GM23338 (cell line): ENCODE measurements at regions not wholly inside any gene's neighbourhood (a gene's known extent, or its start where the extent isn't known, plus 50 kb on each side); places are given as distances from the start of the nearest gene placed in this dataset.

Experiments
- ATAC-seq: fragments of 200-7000 bp; cut with Tn5 transposase; 3 replicates; pipeline ENCODE4 v1.9.1; 2020
- DNase-seq: peaks from one replicate; pipeline ENCODE4 v3.0.0-alpha.2; 2015; ENCODE audit warnings: low spot score
- H2AFZ ChIP-seq: fragments of 200-600 bp; sonication (generic); 2 replicates; pipeline ENCODE4 v1.8.0; 2016; ENCODE audit warnings: antibody characterized with exemption, mild to moderate bottlenecking, moderate library complexity
- H3F3A ChIP-seq: fragments of 200-600 bp; sonication (generic); replicated peaks from 2 replicates; pipeline ENCODE4 v1.8.0; 2017; ENCODE audit warnings: antibody characterized with exemption, mixed run types, low read depth
- H3K27ac ChIP-seq: fragments of 200-600 bp; sonication (generic); 2 replicates; pipeline ENCODE4 v1.6.1; 2016; ENCODE audit warnings: low read depth
- H3K27me3 ChIP-seq: fragments of 200-600 bp; sonication (generic); 2 replicates; pipeline ENCODE4 v1.8.0; 2016; ENCODE audit warnings: mild to moderate bottlenecking, mixed run types, moderate library complexity; ENCODE audit not compliant: insufficient read depth
- H3K36me3 ChIP-seq: fragments of 200-600 bp; sonication (generic); 2 replicates; pipeline ENCODE4 v1.8.0; 2016; ENCODE audit warnings: mild to moderate bottlenecking; ENCODE audit not compliant: insufficient read depth
- H3K4me1 ChIP-seq: fragments of 200-600 bp; sonication (generic); 2 replicates; pipeline ENCODE4 v1.8.0; 2016; ENCODE audit warnings: mild to moderate bottlenecking, moderate library complexity; ENCODE audit not compliant: insufficient read depth
- H3K4me2 ChIP-seq: fragments of 200-600 bp; sonication (generic); 2 replicates; pipeline ENCODE4 v1.7.1; 2017; ENCODE audit warnings: mixed run types
- H3K4me3 ChIP-seq: fragments of 200-600 bp; sonication (generic); 2 replicates; pipeline ENCODE4 v1.6.1; 2016; ENCODE audit warnings: mixed run types
- H3K79me2 ChIP-seq: fragments of 200-600 bp; sonication (generic); replicated peaks from 2 replicates; pipeline ENCODE4 v1.8.0; 2017; ENCODE audit warnings: mild to moderate bottlenecking; ENCODE audit not compliant: insufficient read depth
- H3K9me2 ChIP-seq: fragments of 200-600 bp; sonication (generic); 2 replicates; pipeline ENCODE4 v1.8.0; 2017; ENCODE audit not compliant: insufficient read depth
- H4K20me1 ChIP-seq: fragments of 200-600 bp; sonication (generic); replicated peaks from 2 replicates; pipeline ENCODE4 v1.8.0; 2017; ENCODE audit warnings: mild to moderate bottlenecking; ENCODE audit not compliant: insufficient read depth
- H3K27ac Mint-ChIP-seq: 2 replicates; pipeline ENCODE4 v1.8.0; 2020; ENCODE audit warnings: inconsistent platforms, mild to moderate bottlenecking, moderate library complexity, mixed read lengths
- H3K27me3 Mint-ChIP-seq: 3 replicates; pipeline ENCODE4 v1.8.0; 2022; ENCODE audit warnings: low read depth, mild to moderate bottlenecking, moderate library complexity, mixed read lengths, inconsistent platforms; ENCODE audit not compliant: insufficient read depth, poor library complexity
- H3K36me3 Mint-ChIP-seq: 3 replicates; pipeline ENCODE4 v1.8.0; 2021; ENCODE audit warnings: low read depth, mild to moderate bottlenecking, inconsistent platforms, moderate library complexity, mixed read lengths
- H3K4me1 Mint-ChIP-seq: 3 replicates; pipeline ENCODE4 v1.8.0; 2020; ENCODE audit warnings: mild to moderate bottlenecking, inconsistent platforms, mixed read lengths
- H3K4me3 Mint-ChIP-seq: 3 replicates; pipeline ENCODE4 v1.8.0; 2021; ENCODE audit warnings: moderate library complexity, mild to moderate bottlenecking, inconsistent platforms, mixed read lengths
- H3K9me3 Mint-ChIP-seq: 3 replicates; pipeline ENCODE4 v1.8.0; 2020; ENCODE audit warnings: moderate library complexity, mild to moderate bottlenecking, inconsistent platforms, mixed read lengths
- CREB1 ChIP-seq: fragments of 250-450 bp; sonication (Bioruptor Pico); IDR thresholded peaks from 2 replicates; pipeline ENCODE4 v1.5.0; 2020; ENCODE audit warnings: low read depth, mild to moderate bottlenecking, moderate library complexity
- ETS1 ChIP-seq: IDR thresholded peaks from 2 replicates; pipeline ENCODE4 v1.6.1; 2016; ENCODE audit warnings: antibody characterized with exemption
- EZH2 ChIP-seq: fragments of 200-600 bp; sonication (generic); IDR thresholded peaks from one replicate; pipeline ENCODE4 v1.8.0; 2017; ENCODE audit warnings: antibody characterized with exemption, mild to moderate bottlenecking, low read depth; ENCODE audit not compliant: unreplicated experiment
- EZH2phosphoT487 ChIP-seq: fragments of 200-600 bp; sonication (generic); IDR thresholded peaks from one replicate; pipeline ENCODE4 v1.8.1; 2018; ENCODE audit warnings: antibody characterized with exemption; ENCODE audit not compliant: unreplicated experiment
- JUNB ChIP-seq: IDR thresholded peaks from one replicate; pipeline ENCODE4 v1.6.1; 2016; ENCODE audit warnings: antibody characterized with exemption; ENCODE audit not compliant: unreplicated experiment
- NANOG ChIP-seq: IDR thresholded peaks from 2 replicates; pipeline ENCODE4 v1.6.1; 2016; ENCODE audit warnings: antibody characterized with exemption, borderline replicate concordance
- POLR2AphosphoS5 ChIP-seq: IDR thresholded peaks from 2 replicates; pipeline ENCODE4 v1.6.1; 2016; ENCODE audit warnings: antibody characterized with exemption, low read depth
- STAT1 ChIP-seq: IDR thresholded peaks from one replicate; pipeline ENCODE4 v1.6.1; 2016; ENCODE audit warnings: antibody characterized with exemption; ENCODE audit not compliant: unreplicated experiment
- ZNF114 ChIP-seq: fragments of 250-450 bp; sonication (Bioruptor Pico); IDR thresholded peaks from 2 replicates; pipeline ENCODE4 v1.5.0; 2020; ENCODE audit warnings: mild to moderate bottlenecking, moderate library complexity
- ZNF331 ChIP-seq: fragments of 250-450 bp; sonication (Bioruptor Pico); IDR thresholded peaks from 2 replicates; pipeline ENCODE4 v1.5.0; 2020; ENCODE audit warnings: low read depth, mild to moderate bottlenecking, moderate library complexity
- TF ChIP-seq, protein P1 (sequence below): IDR thresholded peaks from one replicate; pipeline ENCODE4 v1.6.1; 2018; ENCODE audit warnings: antibody characterized with exemption; ENCODE audit not compliant: unreplicated experiment
- TF ChIP-seq, protein P2 (sequence below), 2 experiments: fragments of 200-600 bp in 1 of 2; sonication (generic) in 1 of 2; conservative IDR thresholded peaks; 2 replicates each; pipeline versions ENCODE4 v1.5.1 to v1.6.1; 2016 to 2017; ENCODE audit warnings: antibody characterized with exemption in 2 of 2, low read depth in 2 of 2, mild to moderate bottlenecking in 2 of 2, moderate library complexity in 1 of 2

DNA sequence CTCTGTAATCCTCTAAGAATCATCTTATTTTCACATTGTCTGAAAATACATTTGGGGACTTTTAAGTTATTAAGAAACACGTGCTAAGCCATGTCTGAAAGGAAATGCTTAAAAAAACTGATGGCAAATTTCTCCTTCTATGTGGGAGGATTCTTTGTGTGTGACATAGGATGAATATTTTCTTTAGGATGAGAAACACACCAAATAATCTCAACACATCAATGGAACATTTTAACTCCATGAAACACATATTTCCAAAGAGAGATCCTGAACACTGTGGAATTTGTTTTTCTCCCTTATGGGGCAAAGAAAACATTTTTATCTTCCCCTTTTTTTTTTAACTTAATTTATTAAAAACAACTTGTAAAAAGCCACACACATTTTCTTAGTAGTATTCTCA lies 153.8 kb upstream of the ANKRD50 start:
- Histone ChIP-seq H3F3A (no peaks in the 10 kb centered on the region), H3K79me2 (no peaks in the 10 kb centered on the region), H4K20me1 (no peaks in the 10 kb centered on the region), H3K4me2 (no peak overlapping the region), H2AFZ (no peak overlapping the region), H3K36me3 (no peaks in the 10 kb centered on the region), H3K27ac (no peak overlapping the region), H3K4me3 (no peak overlapping the region), H3K4me1 (no peaks in the 10 kb centered on the region; the same call in 1 of the 2 replicates), H3K27me3 (no peaks in the 10 kb centered on the region), H3K9me2 (no peaks in the 10 kb centered on the region)
- ATAC-seq, result no peak
- Mint-ChIP-seq H3K9me3 (no peaks in the 10 kb centered on the region; the same call in 2 of the 3 replicates), H3K36me3 (no peaks in the 10 kb centered on the region; the same call in 2 of the 3 replicates), H3K4me3 (no peak overlapping the region), H3K27ac (no peak overlapping the region), H3K4me1 (peaks cover 5% of the 10 kb centered on the region; the same call in 1 of the 3 replicates), H3K27me3 (no peaks in the 10 kb centered on the region)
- TF ChIP-seq ZNF331 (CRISPR knock-in tag), result no peak
- TF ChIP-seq NANOG, result no peak
- no peak for TF ChIP-seq STAT1
- no peak for TF ChIP-seq JUNB
- TF ChIP-seq, protein P1, sequence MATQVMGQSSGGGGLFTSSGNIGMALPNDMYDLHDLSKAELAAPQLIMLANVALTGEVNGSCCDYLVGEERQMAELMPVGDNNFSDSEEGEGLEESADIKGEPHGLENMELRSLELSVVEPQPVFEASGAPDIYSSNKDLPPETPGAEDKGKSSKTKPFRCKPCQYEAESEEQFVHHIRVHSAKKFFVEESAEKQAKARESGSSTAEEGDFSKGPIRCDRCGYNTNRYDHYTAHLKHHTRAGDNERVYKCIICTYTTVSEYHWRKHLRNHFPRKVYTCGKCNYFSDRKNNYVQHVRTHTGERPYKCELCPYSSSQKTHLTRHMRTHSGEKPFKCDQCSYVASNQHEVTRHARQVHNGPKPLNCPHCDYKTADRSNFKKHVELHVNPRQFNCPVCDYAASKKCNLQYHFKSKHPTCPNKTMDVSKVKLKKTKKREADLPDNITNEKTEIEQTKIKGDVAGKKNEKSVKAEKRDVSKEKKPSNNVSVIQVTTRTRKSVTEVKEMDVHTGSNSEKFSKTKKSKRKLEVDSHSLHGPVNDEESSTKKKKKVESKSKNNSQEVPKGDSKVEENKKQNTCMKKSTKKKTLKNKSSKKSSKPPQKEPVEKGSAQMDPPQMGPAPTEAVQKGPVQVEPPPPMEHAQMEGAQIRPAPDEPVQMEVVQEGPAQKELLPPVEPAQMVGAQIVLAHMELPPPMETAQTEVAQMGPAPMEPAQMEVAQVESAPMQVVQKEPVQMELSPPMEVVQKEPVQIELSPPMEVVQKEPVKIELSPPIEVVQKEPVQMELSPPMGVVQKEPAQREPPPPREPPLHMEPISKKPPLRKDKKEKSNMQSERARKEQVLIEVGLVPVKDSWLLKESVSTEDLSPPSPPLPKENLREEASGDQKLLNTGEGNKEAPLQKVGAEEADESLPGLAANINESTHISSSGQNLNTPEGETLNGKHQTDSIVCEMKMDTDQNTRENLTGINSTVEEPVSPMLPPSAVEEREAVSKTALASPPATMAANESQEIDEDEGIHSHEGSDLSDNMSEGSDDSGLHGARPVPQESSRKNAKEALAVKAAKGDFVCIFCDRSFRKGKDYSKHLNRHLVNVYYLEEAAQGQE, result no peak
- TF ChIP-seq, protein P2, sequence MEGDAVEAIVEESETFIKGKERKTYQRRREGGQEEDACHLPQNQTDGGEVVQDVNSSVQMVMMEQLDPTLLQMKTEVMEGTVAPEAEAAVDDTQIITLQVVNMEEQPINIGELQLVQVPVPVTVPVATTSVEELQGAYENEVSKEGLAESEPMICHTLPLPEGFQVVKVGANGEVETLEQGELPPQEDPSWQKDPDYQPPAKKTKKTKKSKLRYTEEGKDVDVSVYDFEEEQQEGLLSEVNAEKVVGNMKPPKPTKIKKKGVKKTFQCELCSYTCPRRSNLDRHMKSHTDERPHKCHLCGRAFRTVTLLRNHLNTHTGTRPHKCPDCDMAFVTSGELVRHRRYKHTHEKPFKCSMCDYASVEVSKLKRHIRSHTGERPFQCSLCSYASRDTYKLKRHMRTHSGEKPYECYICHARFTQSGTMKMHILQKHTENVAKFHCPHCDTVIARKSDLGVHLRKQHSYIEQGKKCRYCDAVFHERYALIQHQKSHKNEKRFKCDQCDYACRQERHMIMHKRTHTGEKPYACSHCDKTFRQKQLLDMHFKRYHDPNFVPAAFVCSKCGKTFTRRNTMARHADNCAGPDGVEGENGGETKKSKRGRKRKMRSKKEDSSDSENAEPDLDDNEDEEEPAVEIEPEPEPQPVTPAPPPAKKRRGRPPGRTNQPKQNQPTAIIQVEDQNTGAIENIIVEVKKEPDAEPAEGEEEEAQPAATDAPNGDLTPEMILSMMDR (conservative IDR thresholded peaks at IDR 0.05; ENCODE audit: low read depth in 2 of 2), result no peak
- no peak for DNase-seq

DNA sequence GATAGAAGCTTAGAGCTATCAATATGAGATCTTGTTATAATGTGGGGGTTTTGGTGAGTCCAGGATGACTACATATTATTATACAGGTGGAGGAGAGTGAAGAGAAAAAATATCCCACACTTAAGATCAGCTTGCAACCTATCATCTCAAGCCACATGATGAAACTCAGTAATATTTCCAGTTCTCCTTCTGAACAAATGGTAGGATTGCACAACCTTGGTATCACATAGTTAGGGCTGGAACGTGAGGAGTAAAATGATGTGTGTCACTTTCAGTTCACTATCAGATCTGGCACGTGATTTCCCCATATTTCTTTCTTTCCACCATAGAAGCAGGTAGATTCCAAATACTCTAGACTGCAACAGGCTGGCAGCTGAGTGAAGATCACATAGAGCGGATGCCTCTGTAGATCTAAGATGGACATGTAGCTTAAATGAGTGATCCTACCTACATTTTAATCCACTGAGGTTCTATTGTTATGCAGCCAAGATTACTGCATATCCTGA lies 150.6 kb upstream of the ANKRD50 start:
- no peaks in the 10 kb centered on the region for H3K79me2 ChIP-seq
- H3K36me3 Mint-ChIP-seq, result no peaks in the 10 kb centered on the region
- no peak for ATAC-seq
- no peaks in the 10 kb centered on the region; the same call in 2 of the 3 replicates for H3K9me3 Mint-ChIP-seq
- H3K27me3 Mint-ChIP-seq, result no peaks in the 10 kb centered on the region
- no peak overlapping the region for H2AFZ ChIP-seq
- no peak overlapping the region for H3K4me2 ChIP-seq
- DNase-seq, result no peak
- no peaks in the 10 kb centered on the region for H3F3A ChIP-seq
- H3K4me3 ChIP-seq, result no peak overlapping the region
- H4K20me1 ChIP-seq, result no peaks in the 10 kb centered on the region
- H3K27me3 ChIP-seq, result no peaks in the 10 kb centered on the region
- H3K4me1 ChIP-seq, result no peaks in the 10 kb centered on the region; the same call in 1 of the 2 replicates
- H3K27ac Mint-ChIP-seq, result no peak overlapping the region
- H3K36me3 ChIP-seq, result no peaks in the 10 kb centered on the region
- H3K4me1 Mint-ChIP-seq, result peaks cover 3% of the 10 kb centered on the region; the same call in 1 of the 3 replicates
- H3K9me2 ChIP-seq, result no peaks in the 10 kb centered on the region
- no peak overlapping the region for H3K27ac ChIP-seq
- H3K4me3 Mint-ChIP-seq, result no peak overlapping the region
- TF ChIP-seq POLR2AphosphoS5, result no peak
- no peak for TF ChIP-seq CREB1 (CRISPR knock-in tag)
- TF ChIP-seq STAT1, result no peak
- TF ChIP-seq, protein P2 (conservative IDR thresholded peaks at IDR 0.05; ENCODE audit: low read depth in 2 of 2), result no peak
- TF ChIP-seq EZH2, result no peak
- no peak for TF ChIP-seq ETS1
- TF ChIP-seq, protein P1, result no peak
- no peak for TF ChIP-seq NANOG
- TF ChIP-seq EZH2phosphoT487, result no peak
- no peak for TF ChIP-seq ZNF114 (CRISPR knock-in tag)
